HL-60 (cell line): ENCODE measurements at regions not wholly inside any gene's neighbourhood (a gene's known extent, or its start where the extent isn't known, plus 50 kb on each side); places are given as distances from the start of the nearest gene placed in this dataset.
"Not testable (repeated sequence)": the region's sequence is repeated elsewhere in the genome, so short reads cannot be mapped to it uniquely, and the experiment has no call there.

Experiments
- GABPA ChIP-seq: IDR thresholded peaks from 2 replicates; pipeline ENCODE4 v1.6.1; 2012; ENCODE audit warnings: low read depth
- POLR2AphosphoS5 ChIP-seq: IDR thresholded peaks from 2 replicates; pipeline ENCODE4 v1.6.1; 2012; ENCODE audit warnings: low read depth
- SPI1 ChIP-seq: IDR thresholded peaks from 2 replicates; pipeline ENCODE4 v1.6.1; 2012; ENCODE audit warnings: low read depth, mild to moderate bottlenecking, borderline replicate concordance
- TF ChIP-seq, protein P1 (sequence below): IDR thresholded peaks from one replicate; pipeline ENCODE4 v1.5.1; 2011; ENCODE audit warnings: low read length, control low read depth, inconsistent platforms; ENCODE audit not compliant: insufficient read depth
- TF ChIP-seq, protein P2 (sequence below): IDR thresholded peaks from 2 replicates; pipeline ENCODE4 v1.6.1; 2012; ENCODE audit warnings: low read depth; ENCODE audit not compliant: insufficient replicate concordance

DNA sequence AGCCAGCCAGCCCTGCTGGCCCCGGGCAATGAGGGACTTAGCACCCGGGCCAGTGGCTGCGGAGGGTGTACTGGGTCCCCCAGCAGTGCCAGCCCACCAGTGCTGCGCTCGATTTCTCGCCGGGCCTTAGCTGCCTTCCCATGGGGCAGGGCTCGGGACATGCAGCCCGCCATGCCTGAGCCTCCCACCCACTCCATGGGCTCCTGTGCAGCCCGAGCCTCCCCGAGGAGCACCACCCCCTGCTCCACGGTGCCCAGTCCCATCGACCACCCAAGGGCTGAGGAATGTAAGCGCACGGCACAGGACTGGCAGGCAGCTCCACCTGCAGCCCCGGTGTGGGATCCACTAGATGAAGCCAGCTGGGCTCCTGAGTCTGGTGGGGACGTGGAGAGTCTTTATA, 72.5 kb upstream of the STARD13 start:
- TF ChIP-seq, protein P1, sequence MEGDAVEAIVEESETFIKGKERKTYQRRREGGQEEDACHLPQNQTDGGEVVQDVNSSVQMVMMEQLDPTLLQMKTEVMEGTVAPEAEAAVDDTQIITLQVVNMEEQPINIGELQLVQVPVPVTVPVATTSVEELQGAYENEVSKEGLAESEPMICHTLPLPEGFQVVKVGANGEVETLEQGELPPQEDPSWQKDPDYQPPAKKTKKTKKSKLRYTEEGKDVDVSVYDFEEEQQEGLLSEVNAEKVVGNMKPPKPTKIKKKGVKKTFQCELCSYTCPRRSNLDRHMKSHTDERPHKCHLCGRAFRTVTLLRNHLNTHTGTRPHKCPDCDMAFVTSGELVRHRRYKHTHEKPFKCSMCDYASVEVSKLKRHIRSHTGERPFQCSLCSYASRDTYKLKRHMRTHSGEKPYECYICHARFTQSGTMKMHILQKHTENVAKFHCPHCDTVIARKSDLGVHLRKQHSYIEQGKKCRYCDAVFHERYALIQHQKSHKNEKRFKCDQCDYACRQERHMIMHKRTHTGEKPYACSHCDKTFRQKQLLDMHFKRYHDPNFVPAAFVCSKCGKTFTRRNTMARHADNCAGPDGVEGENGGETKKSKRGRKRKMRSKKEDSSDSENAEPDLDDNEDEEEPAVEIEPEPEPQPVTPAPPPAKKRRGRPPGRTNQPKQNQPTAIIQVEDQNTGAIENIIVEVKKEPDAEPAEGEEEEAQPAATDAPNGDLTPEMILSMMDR = not testable (repeated sequence)
- not testable (repeated sequence) for TF ChIP-seq GABPA, SPI1, POLR2AphosphoS5
- TF ChIP-seq, protein P2, sequence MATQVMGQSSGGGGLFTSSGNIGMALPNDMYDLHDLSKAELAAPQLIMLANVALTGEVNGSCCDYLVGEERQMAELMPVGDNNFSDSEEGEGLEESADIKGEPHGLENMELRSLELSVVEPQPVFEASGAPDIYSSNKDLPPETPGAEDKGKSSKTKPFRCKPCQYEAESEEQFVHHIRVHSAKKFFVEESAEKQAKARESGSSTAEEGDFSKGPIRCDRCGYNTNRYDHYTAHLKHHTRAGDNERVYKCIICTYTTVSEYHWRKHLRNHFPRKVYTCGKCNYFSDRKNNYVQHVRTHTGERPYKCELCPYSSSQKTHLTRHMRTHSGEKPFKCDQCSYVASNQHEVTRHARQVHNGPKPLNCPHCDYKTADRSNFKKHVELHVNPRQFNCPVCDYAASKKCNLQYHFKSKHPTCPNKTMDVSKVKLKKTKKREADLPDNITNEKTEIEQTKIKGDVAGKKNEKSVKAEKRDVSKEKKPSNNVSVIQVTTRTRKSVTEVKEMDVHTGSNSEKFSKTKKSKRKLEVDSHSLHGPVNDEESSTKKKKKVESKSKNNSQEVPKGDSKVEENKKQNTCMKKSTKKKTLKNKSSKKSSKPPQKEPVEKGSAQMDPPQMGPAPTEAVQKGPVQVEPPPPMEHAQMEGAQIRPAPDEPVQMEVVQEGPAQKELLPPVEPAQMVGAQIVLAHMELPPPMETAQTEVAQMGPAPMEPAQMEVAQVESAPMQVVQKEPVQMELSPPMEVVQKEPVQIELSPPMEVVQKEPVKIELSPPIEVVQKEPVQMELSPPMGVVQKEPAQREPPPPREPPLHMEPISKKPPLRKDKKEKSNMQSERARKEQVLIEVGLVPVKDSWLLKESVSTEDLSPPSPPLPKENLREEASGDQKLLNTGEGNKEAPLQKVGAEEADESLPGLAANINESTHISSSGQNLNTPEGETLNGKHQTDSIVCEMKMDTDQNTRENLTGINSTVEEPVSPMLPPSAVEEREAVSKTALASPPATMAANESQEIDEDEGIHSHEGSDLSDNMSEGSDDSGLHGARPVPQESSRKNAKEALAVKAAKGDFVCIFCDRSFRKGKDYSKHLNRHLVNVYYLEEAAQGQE = not testable (repeated sequence)
